ENCODE measurements at regions not wholly inside any gene's neighbourhood (a gene's known extent, or its start where the extent isn't known, plus 50 kb on each side); places are given as distances from the start of the nearest gene placed in this dataset.

GRCh38 chrX:134747006-134747405, 50.0 kb downstream of the PABIR2 start:
- DNase-seq (ENCODE audit: extremely low spot score, insufficient read length, low read depth) (no peak), FAIRE-seq (peak; percentile 29)

GRCh38 chrX:134746410-134746785, 50.6 kb downstream of the PABIR2 start:
- no peak for FAIRE-seq

GRCh38 chrX:134745636-134746409, 51.2 kb downstream of the PABIR2 start:
- FAIRE-seq (peak; percentile 82), DNase-seq (ENCODE audit: extremely low spot score, insufficient read length, low read depth) (no peak)

More at GRCh38 chrX:134746410-134746785, 50.6 kb downstream of the PABIR2 start:
- DNase-seq (ENCODE audit: extremely low spot score, insufficient read length, low read depth) = no peak

GRCh38 chrX:134743091-134743490, 53.9 kb downstream of the PABIR2 start:
- no peak for FAIRE-seq
- no peak for DNase-seq (ENCODE audit: extremely low spot score, insufficient read length, low read depth)

GRCh38 chrX:134742573-134742972, 54.4 kb downstream of the PABIR2 start:
- DNase-seq (ENCODE audit: extremely low spot score, insufficient read length, low read depth) (no peak), FAIRE-seq (no peak)

- FAIRE-seq = no peak
- no peak for DNase-seq (ENCODE audit: extremely low spot score, insufficient read length, low read depth)
Observed at GRCh38 chrX:134741746-134742145, 55.3 kb downstream of the PABIR2 start.

GRCh38 chrX:134738986-134739740, 57.8 kb downstream of the PABIR2 start:
- FAIRE-seq (no peak), DNase-seq (ENCODE audit: extremely low spot score, insufficient read length, low read depth) (no peak)

- FAIRE-seq (no peak), DNase-seq (ENCODE audit: extremely low spot score, insufficient read length, low read depth) (no peak)
Observed at GRCh38 chrX:134738445-134738844, 58.6 kb downstream of the PABIR2 start.

- FAIRE-seq (no peak), DNase-seq (ENCODE audit: extremely low spot score, insufficient read length, low read depth) (no peak)
Observed at GRCh38 chrX:134737721-134738369, 59.2 kb downstream of the PABIR2 start.

- DNase-seq (ENCODE audit: extremely low spot score, insufficient read length, low read depth) (no peak), FAIRE-seq (no peak)
Observed at GRCh38 chrX:134737061-134737460, 59.9 kb downstream of the PABIR2 start.

GRCh38 chrX:134736356-134736755, 60.6 kb downstream of the PABIR2 start:
- no peak for DNase-seq (ENCODE audit: extremely low spot score, insufficient read length, low read depth)
- no peak for FAIRE-seq

GRCh38 chrX:134735015-134735414, 62.0 kb downstream of the PABIR2 start:
- DNase-seq (ENCODE audit: extremely low spot score, insufficient read length, low read depth) (no peak), FAIRE-seq (no peak)

- FAIRE-seq (no peak), DNase-seq (ENCODE audit: extremely low spot score, insufficient read length, low read depth) (no peak)
Observed at GRCh38 chrX:134734466-134734952, 62.5 kb downstream of the PABIR2 start.

GRCh38 chrX:134733591-134733990, 63.4 kb downstream of the PABIR2 start:
- no peak for DNase-seq (ENCODE audit: extremely low spot score, insufficient read length, low read depth)
- no peak for FAIRE-seq

- FAIRE-seq (no peak), DNase-seq (ENCODE audit: extremely low spot score, insufficient read length, low read depth) (no peak)
Observed at GRCh38 chrX:134732676-134733075, 64.3 kb downstream of the PABIR2 start.

GRCh38 chrX:134732152-134732551, 64.9 kb downstream of the PABIR2 start:
- DNase-seq (ENCODE audit: extremely low spot score, insufficient read length, low read depth) (no peak), FAIRE-seq (no peak)

- no peak for FAIRE-seq
- DNase-seq (ENCODE audit: extremely low spot score, insufficient read length, low read depth) = no peak
Observed at GRCh38 chrX:134727363-134727762, 69.1 kb upstream of the PLAC1 start.

GRCh38 chrX:134725103-134725690, 66.9 kb upstream of the PLAC1 start:
- DNase-seq (ENCODE audit: extremely low spot score, insufficient read length, low read depth) (no peak), FAIRE-seq (no peak)

GRCh38 chrX:134721766-134722532, 63.7 kb upstream of the PLAC1 start:
- no peak for FAIRE-seq
- DNase-seq (ENCODE audit: extremely low spot score, insufficient read length, low read depth) = no peak

GRCh38 chrX:134718966-134719317, 60.7 kb upstream of the PLAC1 start:
- peak; percentile 80 for FAIRE-seq
- no peak for DNase-seq (ENCODE audit: extremely low spot score, insufficient read length, low read depth)
